ENCODE measurements at regions not wholly inside any gene's neighbourhood (a gene's known extent, or its start where the extent isn't known, plus 50 kb on each side); places are given as distances from the start of the nearest gene placed in this dataset.

- no peaks in the 10 kb centered on the region for H3K27me3 Mint-ChIP-seq
- intact Hi-C loops (cut with micrococcal nuclease) = no loop called here
These were observed 679.4 kb downstream of the TOX3 start for GRCh38 chr16:51867386-51868065.

GRCh38 chr16:51864575-51864974 lies 682.4 kb downstream of the TOX3 start:
- intact Hi-C loops (cut with micrococcal nuclease) = no loop called here
- Histone ChIP-seq H3K36me3 (ENCODE audit: insufficient read depth, low read length) (no peaks in the 10 kb centered on the region), H3K27me3 (ENCODE audit: insufficient read depth, low read length) (no peaks in the 10 kb centered on the region), H3K9me3 (ENCODE audit: control insufficient read depth in 1 of 2, low read length in 2 of 2) (no peaks in the 10 kb centered on the region), H3K27ac (ENCODE audit: low read depth, low read length) (no peak overlapping the region), H3K4me3 (ENCODE audit: low read length in 2 of 2) (no peak overlapping the region), H3K4me1 (ENCODE audit: insufficient read depth, low read length) (no peaks in the 10 kb centered on the region)
- DNase-seq = no peak
- H3K27me3 Mint-ChIP-seq = no peaks in the 10 kb centered on the region
- CTCF ChIA-PET (ENCODE audit: partially characterized antibody) = interaction anchor here (1.3 kb wide), 1 partner anchor 9 kb away, joined by 3 read pairs; no protein-coding TSS in a partner anchor
- POLR2A ChIA-PET (ENCODE audit: partially characterized antibody) = no interaction called here
- H3K4me1 Mint-ChIP-seq = no peaks in the 10 kb centered on the region
- no peak overlapping the region for H3K4me3 Mint-ChIP-seq
- H3K9me3 Mint-ChIP-seq = peaks cover 0 to 19% (median 3%) of the 10 kb centered on the region in 8 donors
- H3K36me3 Mint-ChIP-seq = no peaks in the 10 kb centered on the region
- no peak overlapping the region for H3K27ac Mint-ChIP-seq

More at GRCh38 chr16:51867386-51868065, 679.4 kb downstream of the TOX3 start:
- no peak overlapping the region for H3K27ac ChIP-seq (ENCODE audit: low read depth, low read length)
- H3K27me3 ChIP-seq (ENCODE audit: insufficient read depth, low read length) = no peaks in the 10 kb centered on the region
- H3K27ac Mint-ChIP-seq = no peak overlapping the region
- no peaks in the 10 kb centered on the region for H3K4me1 Mint-ChIP-seq
- CTCF ChIA-PET (ENCODE audit: partially characterized antibody) = no interaction called here
- H3K9me3 Mint-ChIP-seq = peaks cover 0 to 26% (median 4%) of the 10 kb centered on the region in 8 donors
- no peaks in the 10 kb centered on the region for H3K4me1 ChIP-seq (ENCODE audit: insufficient read depth, low read length)
- no peak overlapping the region for H3K4me3 Mint-ChIP-seq
- no peaks in the 10 kb centered on the region for H3K36me3 ChIP-seq (ENCODE audit: insufficient read depth, low read length)
- no peaks in the 10 kb centered on the region for H3K9me3 ChIP-seq (ENCODE audit: control insufficient read depth in 1 of 2, low read length in 2 of 2)
- DNase-seq = no peak
- POLR2A ChIA-PET (ENCODE audit: partially characterized antibody) = no interaction called here
- H3K36me3 Mint-ChIP-seq = no peaks in the 10 kb centered on the region
- no peak overlapping the region for H3K4me3 ChIP-seq (ENCODE audit: low read length in 2 of 2)

GRCh38 chr16:51854401-51854951 lies 692.5 kb downstream of the TOX3 start:
- no peaks in the 10 kb centered on the region for H3K9me3 ChIP-seq (ENCODE audit: control insufficient read depth in 1 of 2, low read length in 2 of 2)
- Mint-ChIP-seq H3K4me1 (no peaks in the 10 kb centered on the region), H3K4me3 (no peak overlapping the region), H3K27me3 (no peaks in the 10 kb centered on the region), H3K36me3 (no peaks in the 10 kb centered on the region), H3K27ac (no peak overlapping the region), H3K9me3 (peaks cover 2 to 19% (median 11%) of the 10 kb centered on the region in 8 donors)
- H3K4me3 ChIP-seq (ENCODE audit: low read length in 2 of 2) = no peak overlapping the region
- POLR2A ChIA-PET (ENCODE audit: partially characterized antibody) = no interaction called here
- DNase-seq = no peak
- intact Hi-C loops (cut with micrococcal nuclease) = no loop called here
- H3K27me3 ChIP-seq (ENCODE audit: insufficient read depth, low read length) = no peaks in the 10 kb centered on the region
- no peaks in the 10 kb centered on the region for H3K4me1 ChIP-seq (ENCODE audit: insufficient read depth, low read length)
- CTCF ChIA-PET (ENCODE audit: partially characterized antibody) = no interaction called here
- no peak overlapping the region for H3K27ac ChIP-seq (ENCODE audit: low read depth, low read length)
- no peaks in the 10 kb centered on the region for H3K36me3 ChIP-seq (ENCODE audit: insufficient read depth, low read length)

- POLR2A ChIA-PET (ENCODE audit: partially characterized antibody) = no interaction called here
- H3K36me3 Mint-ChIP-seq = no peaks in the 10 kb centered on the region
- Histone ChIP-seq H3K27ac (ENCODE audit: low read depth, low read length) (no peak overlapping the region), H3K9me3 (ENCODE audit: control insufficient read depth in 1 of 2, low read length in 2 of 2) (no peaks in the 10 kb centered on the region), H3K4me3 (ENCODE audit: low read length in 2 of 2) (no peak overlapping the region), H3K36me3 (ENCODE audit: insufficient read depth, low read length) (no peaks in the 10 kb centered on the region), H3K27me3 (ENCODE audit: insufficient read depth, low read length) (no peaks in the 10 kb centered on the region), H3K4me1 (ENCODE audit: insufficient read depth, low read length) (no peaks in the 10 kb centered on the region)
- no peaks in the 10 kb centered on the region for H3K4me1 Mint-ChIP-seq
- DNase-seq = no peak
- H3K4me3 Mint-ChIP-seq = no peak overlapping the region
- CTCF ChIA-PET (ENCODE audit: partially characterized antibody) = no interaction called here
- intact Hi-C loops (cut with micrococcal nuclease) = no loop called here
- no peaks in the 10 kb centered on the region for H3K27me3 Mint-ChIP-seq
- H3K27ac Mint-ChIP-seq = no peak overlapping the region
- H3K9me3 Mint-ChIP-seq = peaks cover 2 to 16% (median 11%) of the 10 kb centered on the region in 8 donors
These were observed 693.4 kb downstream of the TOX3 start for GRCh38 chr16:51853586-51853985.

GRCh38 chr16:51852892-51853291 lies 694.1 kb downstream of the TOX3 start:
- Histone ChIP-seq H3K27ac (ENCODE audit: low read depth, low read length) (no peak overlapping the region), H3K9me3 (ENCODE audit: control insufficient read depth in 1 of 2, low read length in 2 of 2) (no peaks in the 10 kb centered on the region), H3K36me3 (ENCODE audit: insufficient read depth, low read length) (no peaks in the 10 kb centered on the region), H3K27me3 (ENCODE audit: insufficient read depth, low read length) (no peaks in the 10 kb centered on the region), H3K4me1 (ENCODE audit: insufficient read depth, low read length) (no peaks in the 10 kb centered on the region), H3K4me3 (ENCODE audit: low read length in 2 of 2) (no peak overlapping the region)
- ChIA-PET CTCF (ENCODE audit: partially characterized antibody) (no interaction called here), POLR2A (ENCODE audit: partially characterized antibody) (no interaction called here)
- intact Hi-C loops (cut with micrococcal nuclease) = no loop called here
- no peak for DNase-seq
- Mint-ChIP-seq H3K27me3 (no peaks in the 10 kb centered on the region), H3K4me1 (no peaks in the 10 kb centered on the region), H3K36me3 (no peaks in the 10 kb centered on the region), H3K27ac (no peak overlapping the region), H3K9me3 (peaks cover 2 to 14% (median 10%) of the 10 kb centered on the region in 8 donors), H3K4me3 (no peak overlapping the region)

GRCh38 chr16:51851111-51851510 lies 695.8 kb downstream of the TOX3 start:
- DNase-seq = no peak

GRCh38 chr16:51849715-51850114 lies 697.2 kb downstream of the TOX3 start:
- Histone ChIP-seq H3K9me3 (ENCODE audit: control insufficient read depth in 1 of 2, low read length in 2 of 2) (no peaks in the 10 kb centered on the region), H3K4me1 (ENCODE audit: insufficient read depth, low read length) (no peaks in the 10 kb centered on the region), H3K36me3 (ENCODE audit: insufficient read depth, low read length) (no peaks in the 10 kb centered on the region), H3K27ac (ENCODE audit: low read depth, low read length) (no peak overlapping the region), H3K4me3 (ENCODE audit: low read length in 2 of 2) (no peak overlapping the region), H3K27me3 (ENCODE audit: insufficient read depth, low read length) (no peaks in the 10 kb centered on the region)
- no peaks in the 10 kb centered on the region for H3K4me1 Mint-ChIP-seq
- peaks cover 2 to 14% (median 6%) of the 10 kb centered on the region in 8 donors for H3K9me3 Mint-ChIP-seq
- no peaks in the 10 kb centered on the region for H3K36me3 Mint-ChIP-seq
- no peak for DNase-seq
- H3K4me3 Mint-ChIP-seq = no peak overlapping the region
- no peak overlapping the region for H3K27ac Mint-ChIP-seq
- ChIA-PET POLR2A (ENCODE audit: partially characterized antibody) (no interaction called here), CTCF (ENCODE audit: partially characterized antibody) (no interaction called here)
- H3K27me3 Mint-ChIP-seq = no peaks in the 10 kb centered on the region
- intact Hi-C loops (cut with micrococcal nuclease) = no loop called here

More at GRCh38 chr16:51851111-51851510, 695.8 kb downstream of the TOX3 start:
- no peaks in the 10 kb centered on the region for H3K36me3 Mint-ChIP-seq
- peaks cover 2 to 14% (median 8%) of the 10 kb centered on the region in 8 donors for H3K9me3 Mint-ChIP-seq
- H3K27ac Mint-ChIP-seq = no peak overlapping the region
- Histone ChIP-seq H3K27me3 (ENCODE audit: insufficient read depth, low read length) (no peaks in the 10 kb centered on the region), H3K4me1 (ENCODE audit: insufficient read depth, low read length) (no peaks in the 10 kb centered on the region), H3K4me3 (ENCODE audit: low read length in 2 of 2) (no peak overlapping the region), H3K36me3 (ENCODE audit: insufficient read depth, low read length) (no peaks in the 10 kb centered on the region), H3K9me3 (ENCODE audit: control insufficient read depth in 1 of 2, low read length in 2 of 2) (no peaks in the 10 kb centered on the region), H3K27ac (ENCODE audit: low read depth, low read length) (no peak overlapping the region)
- H3K4me3 Mint-ChIP-seq = no peak overlapping the region
- intact Hi-C loops (cut with micrococcal nuclease) = no loop called here
- no peaks in the 10 kb centered on the region for H3K4me1 Mint-ChIP-seq
- POLR2A ChIA-PET (ENCODE audit: partially characterized antibody) = no interaction called here
- CTCF ChIA-PET (ENCODE audit: partially characterized antibody) = no interaction called here
- no peaks in the 10 kb centered on the region for H3K27me3 Mint-ChIP-seq

Measured in CD4-positive, alpha-beta memory T cell (primary cell).